Naive thymus-derived CD4-positive, alpha-beta T cell (primary cell): ENCODE measurements at regions not wholly inside any gene's neighbourhood (a gene's known extent, or its start where the extent isn't known, plus 50 kb on each side); places are given as distances from the start of the nearest gene placed in this dataset.
A peak's percentile ranks its signal among the peaks of the same experiment; 100 is the strongest.

Source experiments
- ATAC-seq: fragments of 150-1000 bp; cut with Tn5 transposase; 2 replicates; pipeline ENCODE4 v1.10.0; 2021; ENCODE audit warnings: mild to moderate bottlenecking, moderate library complexity
- CTCF ChIA-PET: fragments of 350-600 bp; sonication (Branson Sonifier 250); formaldehyde crosslinking; loops from one replicate; lab custom pipeline; 2021; ENCODE audit warnings: antibody characterized with exemption; lab: Charles Lee
- POLR2A ChIA-PET: fragments of 350-600 bp; sonication (Branson Sonifier 250); formaldehyde crosslinking; loops from one replicate; lab custom pipeline; 2021; ENCODE audit warnings: antibody characterized with exemption, inconsistent platforms; lab: Charles Lee
- DNase-seq, 9 donors: peaks; one replicate each; pipeline versions ENCODE4 v3.0.0 to v3.0.0-alpha.2; 2020 to 2022; ENCODE audit warnings: mixed read lengths in 1 of 9
- H3K27ac ChIP-seq: one replicate; pipeline ENCODE4 v1.7.0; 2013; ENCODE audit warnings: mild to moderate bottlenecking, low read depth, low read length, moderate library complexity
- H3K27me3 ChIP-seq, 2 donors: one replicate each; pipeline ENCODE4 v1.7.0; 2013; ENCODE audit warnings: low read length in 2 of 2, mild to moderate bottlenecking in 2 of 2, moderate library complexity in 2 of 2; ENCODE audit not compliant: control insufficient read depth in 2 of 2, insufficient read depth in 2 of 2
- H3K36me3 ChIP-seq, 3 experiments: 1 replicate in 2 of 3; 2 replicates in 1 of 3; pipeline ENCODE4 v1.7.0; 2013; ENCODE audit warnings: low read length in 3 of 3, mild to moderate bottlenecking in 3 of 3, moderate library complexity in 1 of 3; ENCODE audit not compliant: insufficient read depth in 3 of 3, control insufficient read depth in 2 of 3
- H3K4me1 ChIP-seq, 2 donors: one replicate each; pipeline ENCODE4 v1.7.0; 2013; ENCODE audit warnings: low read length in 2 of 2, mild to moderate bottlenecking in 2 of 2, moderate library complexity in 1 of 2; ENCODE audit not compliant: control insufficient read depth in 2 of 2, insufficient read depth in 2 of 2
- H3K4me3 ChIP-seq: 2 replicates; pipeline ENCODE4 v1.7.0; 2013; ENCODE audit warnings: mild to moderate bottlenecking, low read length
- H3K9me3 ChIP-seq, 3 experiments: 1 replicate in 2 of 3; 2 replicates in 1 of 3; pipeline ENCODE4 v1.7.0; 2013; ENCODE audit warnings: low read length in 3 of 3; ENCODE audit not compliant: control insufficient read depth in 2 of 3
- H3K27ac Mint-ChIP-seq, 9 donors: one replicate each; pipeline ENCODE4 v1.8.0; 2020 to 2022; ENCODE audit warnings: mixed read lengths in 9 of 9, mild to moderate bottlenecking in 8 of 9, moderate library complexity in 5 of 9, inconsistent platforms in 2 of 9
- H3K27me3 Mint-ChIP-seq, 5 donors: one replicate each; pipeline ENCODE4 v1.8.0; 2021 to 2022; ENCODE audit warnings: mixed read lengths in 5 of 5, mild to moderate bottlenecking in 1 of 5
- H3K36me3 Mint-ChIP-seq, 5 donors: one replicate each; pipeline ENCODE4 v1.8.0; 2020 to 2022; ENCODE audit warnings: mixed read lengths in 5 of 5, mild to moderate bottlenecking in 3 of 5, inconsistent platforms in 1 of 5
- H3K4me1 Mint-ChIP-seq, 7 donors: one replicate each; pipeline ENCODE4 v1.8.0; 2020 to 2022; ENCODE audit warnings: mixed read lengths in 7 of 7, mild to moderate bottlenecking in 3 of 7, inconsistent platforms in 1 of 7
- H3K4me3 Mint-ChIP-seq, 10 donors: one replicate each; pipeline ENCODE4 v1.8.0; 2020 to 2022; ENCODE audit warnings: mild to moderate bottlenecking in 10 of 10, mixed read lengths in 10 of 10, moderate library complexity in 6 of 10, inconsistent platforms in 2 of 10
- H3K9me3 Mint-ChIP-seq, 11 donors: one replicate each; pipeline ENCODE4 v1.8.0; 2020 to 2022; ENCODE audit warnings: mixed read lengths in 11 of 11, mild to moderate bottlenecking in 4 of 11, inconsistent platforms in 1 of 11, moderate library complexity in 1 of 11
- intact Hi-C, 2 donors: fragments of 100-400 bp; cut with micrococcal nuclease; formaldehyde crosslinking; loops; one replicate each; pipeline ENCODE4 v1.15.1; 2023

DNA sequence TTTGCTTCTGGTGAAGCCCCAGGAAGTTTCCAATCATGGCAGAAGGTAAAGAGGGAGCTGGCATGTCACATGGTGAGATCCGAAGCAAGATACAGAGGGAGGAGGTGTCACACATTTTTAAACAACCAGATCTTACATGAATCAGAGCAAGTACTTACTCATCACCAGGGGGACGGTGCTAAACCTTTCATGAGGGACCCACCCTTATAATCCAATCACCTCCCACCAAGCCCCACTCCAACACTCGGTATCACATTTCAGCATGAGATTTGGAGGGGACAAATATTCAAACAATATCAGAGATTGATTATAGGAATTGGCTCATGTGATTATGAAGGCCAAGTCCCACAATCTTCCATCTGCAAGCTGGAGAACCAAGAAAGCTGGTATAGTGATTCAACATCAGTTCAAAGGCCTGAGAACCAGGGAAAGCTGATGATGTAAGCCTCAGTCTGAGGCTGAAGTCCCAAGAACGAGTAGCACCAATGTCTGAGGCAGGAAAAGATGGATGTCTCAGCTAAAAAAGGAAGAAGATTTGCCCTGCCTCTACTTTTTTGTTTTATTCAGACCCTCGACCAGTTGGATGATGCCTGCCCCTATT lies 58.6 kb upstream of the WDFY2 start:
- Histone ChIP-seq H3K9me3 (no peaks in the 10 kb centered on the region), H3K4me3 (no peak overlapping the region), H3K27me3 (no peaks in the 10 kb centered on the region), H3K27ac (no peak overlapping the region), H3K36me3 (no peaks in the 10 kb centered on the region), H3K4me1 (peaks cover 11% of the 10 kb centered on the region in 2 donors)
- Mint-ChIP-seq H3K4me3 (no peak overlapping the region), H3K27me3 (peaks cover 0 to 2% (median 0%) of the 10 kb centered on the region in 5 donors), H3K4me1 (peaks cover 0 to 16% (median 10%) of the 10 kb centered on the region in 7 donors), H3K9me3 (peaks cover 0 to 15% (median 4%) of the 10 kb centered on the region in 11 donors), H3K36me3 (peaks cover 0 to 26% (median 0%) of the 10 kb centered on the region in 5 donors), H3K27ac (no peak overlapping the region)
- CTCF ChIA-PET = no interaction called here
- ATAC-seq (no peak), DNase-seq (no peak)
- intact Hi-C loops = no loop called here
- POLR2A ChIA-PET = interaction anchor here (0.8 kb wide), 1 partner anchor 75 kb away, joined by 4 read pairs; no protein-coding TSS in a partner anchor

DNA sequence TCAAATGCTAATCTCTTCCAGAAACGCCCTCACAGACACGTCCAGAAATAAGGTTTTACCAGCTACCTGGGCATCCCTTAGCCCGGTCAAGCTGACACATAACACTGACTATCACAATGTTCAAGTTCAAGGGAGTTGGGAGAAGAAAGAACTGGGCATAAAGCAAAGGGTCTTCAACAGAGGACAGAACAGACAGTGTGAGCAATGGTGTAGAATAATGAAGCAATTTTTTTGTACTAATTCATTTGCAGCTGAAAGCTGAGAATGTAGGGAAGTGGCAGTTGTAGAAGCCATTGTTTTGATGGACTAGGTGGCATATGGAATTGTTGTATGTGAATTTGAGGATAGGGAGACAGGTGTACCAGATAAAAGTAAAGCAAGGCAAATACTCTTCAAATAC lies 58.1 kb upstream of the WDFY2 start:
- ATAC-seq = no peak
- Histone ChIP-seq H3K27me3 (no peaks in the 10 kb centered on the region), H3K36me3 (no peaks in the 10 kb centered on the region), H3K27ac (no peak overlapping the region), H3K4me1 (peaks cover 11% of the 10 kb centered on the region in 2 donors), H3K4me3 (no peak overlapping the region), H3K9me3 (no peaks in the 10 kb centered on the region)
- H3K4me1 Mint-ChIP-seq = peaks cover 0 to 12% (median 9%) of the 10 kb centered on the region in 7 donors
- H3K27me3 Mint-ChIP-seq = peaks cover 0 to 2% (median 0%) of the 10 kb centered on the region in 5 donors
- CTCF ChIA-PET = no interaction called here
- POLR2A ChIA-PET = interaction anchor here (0.8 kb wide), 1 partner anchor 75 kb away, joined by 4 read pairs; no protein-coding TSS in a partner anchor
- peaks cover 0 to 18% (median 5%) of the 10 kb centered on the region in 11 donors for H3K9me3 Mint-ChIP-seq
- no peak for DNase-seq
- intact Hi-C loops = no loop called here
- H3K36me3 Mint-ChIP-seq = peaks cover 0 to 29% (median 0%) of the 10 kb centered on the region in 5 donors
- H3K4me3 Mint-ChIP-seq = no peak overlapping the region
- H3K27ac Mint-ChIP-seq = no peak overlapping the region

DNA sequence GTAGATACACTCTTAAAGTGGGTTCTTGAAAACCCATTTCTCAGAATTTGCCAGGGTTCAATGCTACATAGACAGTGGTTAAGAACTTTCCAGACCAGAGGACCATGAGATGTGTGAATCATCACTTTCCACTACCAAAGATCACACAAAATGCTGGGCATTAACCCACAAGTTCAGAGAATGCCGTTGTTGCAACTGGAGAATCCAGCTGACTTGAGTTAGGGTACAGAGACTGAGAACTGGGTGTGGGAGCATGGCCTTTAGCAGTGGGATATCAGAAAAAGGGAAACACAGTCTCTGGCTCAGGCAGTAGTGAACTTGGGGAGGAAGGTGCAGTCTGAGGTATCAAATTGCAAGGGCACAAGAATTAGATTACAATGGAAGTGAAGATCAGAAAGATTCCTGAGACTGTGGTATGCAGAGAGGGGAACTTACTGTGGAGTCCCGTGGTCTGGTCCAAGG lies 51.5 kb upstream of the WDFY2 start:
- Mint-ChIP-seq H3K27me3 (no peaks in the 10 kb centered on the region), H3K4me1 (peaks cover 17 to 38% (median 25%) of the 10 kb centered on the region in 7 donors), H3K9me3 (peaks cover 0 to 26% (median 4%) of the 10 kb centered on the region in 11 donors), H3K27ac (peak overlapping the region in 8 of 9 donors; percentile 28 to 90 (median 56)), H3K36me3 (peaks cover 0 to 46% (median 0%) of the 10 kb centered on the region in 5 donors), H3K4me3 (peak overlapping the region in 5 of 10 donors; percentile 6 to 57 (median 26))
- no peaks in the 10 kb centered on the region for H3K9me3 ChIP-seq
- H3K27ac ChIP-seq = no peak overlapping the region
- ChIA-PET CTCF (no interaction called here), POLR2A (no interaction called here)
- no peaks in the 10 kb centered on the region for H3K36me3 ChIP-seq
- DNase-seq (no peak), ATAC-seq (no peak)
- no peaks in the 10 kb centered on the region for H3K27me3 ChIP-seq
- intact Hi-C loops = loop anchor here (5.0 kb wide), 2 partner anchors 50 to 80 kb away; partner anchors contain the start of genes INTS6 (in 2 of the 2) and WDFY2 (in 1 of the 2)
- no peak overlapping the region for H3K4me3 ChIP-seq
- H3K4me1 ChIP-seq = peaks cover 22 to 24% of the 10 kb centered on the region in 2 donors

DNA sequence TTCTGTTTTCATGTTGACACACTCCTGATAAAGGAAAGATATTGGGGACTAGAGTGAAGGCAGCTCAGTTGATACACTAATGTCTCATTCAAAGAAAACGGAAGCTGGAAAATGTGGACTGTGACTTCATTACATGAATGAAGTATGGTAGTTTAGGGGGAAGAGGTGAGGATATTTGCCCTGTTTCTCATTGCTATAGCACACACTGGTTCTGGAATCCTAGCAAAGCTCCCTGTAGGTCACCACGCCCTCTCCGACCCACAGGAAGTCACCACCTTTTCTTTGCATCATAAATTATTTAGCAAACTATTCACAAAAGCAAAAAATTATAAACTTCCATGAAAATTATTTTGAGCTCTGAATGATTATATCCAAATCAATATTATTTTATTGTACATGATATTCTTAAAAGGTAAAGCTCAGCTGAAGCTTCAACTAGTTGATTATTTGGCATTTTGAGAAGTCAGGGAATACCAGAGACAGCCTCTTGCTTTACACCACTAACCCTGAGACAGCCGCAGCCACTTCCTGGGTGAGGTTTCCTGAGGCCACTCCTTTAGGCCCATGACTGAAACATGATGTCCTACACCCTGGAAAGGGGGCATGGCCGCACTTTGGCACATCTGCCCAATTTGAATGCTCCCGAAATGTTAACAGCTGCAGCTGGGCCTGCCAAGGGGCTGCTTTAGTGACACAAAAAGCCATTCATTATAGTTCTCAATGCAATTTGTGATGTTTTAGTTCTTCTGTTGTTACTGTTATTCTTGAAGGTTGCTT lies 50.0 kb upstream of the WDFY2 start:
- peaks cover 0 to 22% (median 2%) of the 10 kb centered on the region in 11 donors for H3K9me3 Mint-ChIP-seq
- H3K27ac Mint-ChIP-seq = peak overlapping the region; percentile 41 to 90 (median 74)
- CTCF ChIA-PET = interaction anchor here (0.9 kb wide), 1 partner anchor 58 kb away, joined by 4 read pairs; no protein-coding TSS in a partner anchor
- Histone ChIP-seq H3K4me3 (no peak overlapping the region), H3K4me1 (peaks cover 22 to 24% of the 10 kb centered on the region in 2 donors), H3K27me3 (no peaks in the 10 kb centered on the region), H3K36me3 (no peaks in the 10 kb centered on the region), H3K27ac (peak overlapping the region; percentile 40), H3K9me3 (no peaks in the 10 kb centered on the region)
- DNase-seq = peak in 6 of 9 donors; percentile 3 to 18 (median 10)
- peak; percentile 82 for ATAC-seq
- POLR2A ChIA-PET = interaction anchor here (0.6 to 2.7 kb wide), 4 partner anchors 32 to 277 kb away, joined by 3 to 28 read pairs (median 4); partner anchors contain the start of gene INTS6
- peaks cover 0 to 35% (median 0%) of the 10 kb centered on the region in 5 donors for H3K36me3 Mint-ChIP-seq
- H3K4me1 Mint-ChIP-seq = peaks cover 17 to 40% (median 25%) of the 10 kb centered on the region in 7 donors
- peak overlapping the region; percentile 38 to 79 (median 62) for H3K4me3 Mint-ChIP-seq
- intact Hi-C loops = loop anchor here (2.0 to 5.0 kb wide), 3 partner anchors 48 to 82 kb away; partner anchors contain the start of genes INTS6 (in 2 of the 2) and WDFY2 (in 2 of the 2)
- H3K27me3 Mint-ChIP-seq = no peaks in the 10 kb centered on the region
